NCI-H1092 treated with DMSO at 0.1 percent for 48 hours (cell line): ENCODE measurements at regions not wholly inside any gene's neighbourhood (a gene's known extent, or its start where the extent isn't known, plus 50 kb on each side); places are given as distances from the start of the nearest gene placed in this dataset.

ENCODE experiments used
- DNase-seq: peaks from one replicate; lab custom pipeline; 2025; lab: John Stamatoyannopoulos, UW

GRCh38 chr4:30875658-30876269 lies 155.6 kb downstream of the PCDH7 start:
- no peak for DNase-seq

- DNase-seq: no peak
Observed at GRCh38 chr4:30879855-30880598, 159.9 kb downstream of the PCDH7 start.

GRCh38 chr4:30881985-30882384 lies 161.8 kb downstream of the PCDH7 start:
- no peak for DNase-seq

GRCh38 chr4:30882443-30882842 lies 162.3 kb downstream of the PCDH7 start:
- no peak for DNase-seq

- DNase-seq: no peak
Observed at GRCh38 chr4:30882995-30883675, 163.0 kb downstream of the PCDH7 start.

GRCh38 chr4:30901461-30902451 lies 181.6 kb downstream of the PCDH7 start:
- DNase-seq: no peak

GRCh38 chr4:30903502-30904214 lies 183.5 kb downstream of the PCDH7 start:
- DNase-seq: no peak

GRCh38 chr4:30904215-30904555 lies 184.0 kb downstream of the PCDH7 start:
- no peak for DNase-seq

- DNase-seq: no peak
Observed at GRCh38 chr4:30904588-30904987, 184.4 kb downstream of the PCDH7 start.

GRCh38 chr4:30912098-30912714 lies 192.0 kb downstream of the PCDH7 start:
- DNase-seq: no peak

GRCh38 chr4:30916337-30917274 lies 196.4 kb downstream of the PCDH7 start:
- DNase-seq: no peak

- DNase-seq: no peak
Observed at GRCh38 chr4:30917946-30918345, 197.8 kb downstream of the PCDH7 start.

- DNase-seq: no peak
Observed at GRCh38 chr4:30919458-30919857, 199.3 kb downstream of the PCDH7 start.

GRCh38 chr4:30920043-30920442 lies 199.9 kb downstream of the PCDH7 start:
- DNase-seq: no peak

GRCh38 chr4:30922625-30923024 lies 202.5 kb downstream of the PCDH7 start:
- no peak for DNase-seq

- no peak for DNase-seq
Observed at GRCh38 chr4:30924495-30924894, 204.3 kb downstream of the PCDH7 start.

GRCh38 chr4:30929649-30930048 lies 209.5 kb downstream of the PCDH7 start:
- DNase-seq: no peak

GRCh38 chr4:30930276-30930675 lies 210.1 kb downstream of the PCDH7 start:
- DNase-seq: no peak

- no peak for DNase-seq
Observed at GRCh38 chr4:30932581-30932980, 212.4 kb downstream of the PCDH7 start.

GRCh38 chr4:30939069-30939468 lies 218.9 kb downstream of the PCDH7 start:
- no peak for DNase-seq
